ENCODE measurements at regions not wholly inside any gene's neighbourhood (a gene's known extent, or its start where the extent isn't known, plus 50 kb on each side); places are given as distances from the start of the nearest gene placed in this dataset.

- H3K9me3 ChIP-seq (ENCODE audit: control insufficient read depth, insufficient read depth, low read length): peaks cover 3% of the 10 kb centered on the region; the same call in 1 of the 2 replicates
- CTCF ChIA-PET: no interaction called here
- H3K27me3 ChIP-seq (ENCODE audit: control insufficient read depth, insufficient read depth, low read length): peaks cover 16% of the 10 kb centered on the region
- POLR2A ChIA-PET: interaction anchor here (0.7 kb wide), 1 partner anchor 298 kb away, joined by 3 read pairs; no protein-coding TSS in a partner anchor
- H3K4me3 ChIP-seq (ENCODE audit: low read depth, low read length): no peak overlapping the region
- TF ChIP-seq CTCF (IDR thresholded peaks at IDR 0.05; ENCODE audit: low read depth, low read length): no peak
- H3K27ac ChIP-seq (ENCODE audit: low read depth, low read length): no peak overlapping the region
- no peak for DNase-seq (ENCODE audit: low read depth, low spot score)
Observed at GRCh38 chr9:126108240-126108639, 218.4 kb upstream of the MVB12B start.

DNA sequence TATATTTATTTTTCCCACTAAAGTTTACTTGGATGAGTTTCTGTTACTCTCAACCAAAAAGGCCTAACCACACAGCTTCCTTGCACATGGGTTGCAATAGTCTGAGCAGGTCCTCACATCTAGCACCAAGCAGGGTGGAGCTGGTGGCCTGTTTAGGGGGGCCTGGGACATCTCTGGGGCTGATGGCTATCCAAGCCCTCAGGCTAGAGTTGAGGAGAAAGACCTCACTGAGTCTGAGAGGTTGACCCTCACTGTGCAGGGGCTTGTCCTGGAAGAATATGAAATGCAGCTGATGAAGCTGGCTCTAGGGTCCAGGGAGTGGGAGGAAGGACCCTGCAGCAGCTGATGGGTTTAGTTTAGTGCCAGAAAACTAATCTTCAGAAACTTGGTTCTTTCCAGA lies 217.1 kb upstream of the MVB12B start:
- TF ChIP-seq CTCF (IDR thresholded peaks at IDR 0.05; ENCODE audit: low read depth, low read length): no peak

GRCh38 chr9:126111556-126111955 lies 215.1 kb upstream of the MVB12B start:
- no peak overlapping the region for H3K27ac ChIP-seq (ENCODE audit: low read depth, low read length)
- no peak for TF ChIP-seq CTCF (IDR thresholded peaks at IDR 0.05; ENCODE audit: low read depth, low read length)
- ChIA-PET POLR2A (no interaction called here), CTCF (no interaction called here)
- DNase-seq (ENCODE audit: low read depth, low spot score): no peak
- peaks cover 23% of the 10 kb centered on the region for H3K27me3 ChIP-seq (ENCODE audit: control insufficient read depth, insufficient read depth, low read length)
- peaks cover 3% of the 10 kb centered on the region; the same call in 1 of the 2 replicates for H3K9me3 ChIP-seq (ENCODE audit: control insufficient read depth, insufficient read depth, low read length)
- H3K4me3 ChIP-seq (ENCODE audit: low read depth, low read length): no peak overlapping the region

More for the DNA sequence above, 217.1 kb upstream of the MVB12B start:
- Histone ChIP-seq H3K4me3 (ENCODE audit: low read depth, low read length) (no peak overlapping the region), H3K27ac (ENCODE audit: low read depth, low read length) (no peak overlapping the region), H3K27me3 (ENCODE audit: control insufficient read depth, insufficient read depth, low read length) (peaks cover 21% of the 10 kb centered on the region), H3K9me3 (ENCODE audit: control insufficient read depth, insufficient read depth, low read length) (peaks cover 3% of the 10 kb centered on the region; the same call in 1 of the 2 replicates)
- no peak for DNase-seq (ENCODE audit: low read depth, low spot score)
- ChIA-PET CTCF (no interaction called here), POLR2A (no interaction called here)

- DNase-seq (ENCODE audit: low read depth, low spot score): no peak
- Histone ChIP-seq H3K27ac (ENCODE audit: low read depth, low read length) (no peak overlapping the region), H3K4me3 (ENCODE audit: low read depth, low read length) (no peak overlapping the region), H3K9me3 (ENCODE audit: control insufficient read depth, insufficient read depth, low read length) (peaks cover 2% of the 10 kb centered on the region; the same call in 1 of the 2 replicates), H3K27me3 (ENCODE audit: control insufficient read depth, insufficient read depth, low read length) (peaks cover 24% of the 10 kb centered on the region)
- TF ChIP-seq CTCF (IDR thresholded peaks at IDR 0.05; ENCODE audit: low read depth, low read length): no peak
- ChIA-PET POLR2A (no interaction called here), CTCF (no interaction called here)
Observed at GRCh38 chr9:126112135-126112720, 214.4 kb upstream of the MVB12B start.

DNA sequence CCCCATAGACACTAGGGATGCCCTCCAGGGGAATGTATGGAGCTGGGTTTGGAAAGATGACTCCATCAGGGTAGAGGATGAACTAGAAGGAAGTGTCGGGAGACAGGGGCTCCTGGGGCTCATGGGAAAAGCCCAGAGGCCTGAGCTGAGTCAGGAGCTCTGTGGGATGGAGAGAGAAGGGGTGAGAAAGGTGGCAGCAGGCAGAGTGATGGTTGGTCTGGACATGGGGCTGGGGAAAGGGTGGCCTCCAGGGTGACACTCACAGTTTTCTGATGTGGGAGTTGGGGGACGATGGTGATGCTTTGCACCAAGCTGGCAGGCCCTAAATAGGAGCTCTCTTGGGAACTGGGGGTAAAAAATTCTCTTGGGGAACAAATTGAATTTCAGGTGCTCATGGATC lies 213.5 kb upstream of the MVB12B start:
- no peak for DNase-seq (ENCODE audit: low read depth, low spot score)
- Histone ChIP-seq H3K9me3 (ENCODE audit: control insufficient read depth, insufficient read depth, low read length) (no peaks in the 10 kb centered on the region), H3K27ac (ENCODE audit: low read depth, low read length) (no peak overlapping the region), H3K27me3 (ENCODE audit: control insufficient read depth, insufficient read depth, low read length) (peaks cover 23% of the 10 kb centered on the region), H3K4me3 (ENCODE audit: low read depth, low read length) (no peak overlapping the region)
- TF ChIP-seq CTCF (IDR thresholded peaks at IDR 0.05; ENCODE audit: low read depth, low read length): no peak
- CTCF ChIA-PET: no interaction called here
- POLR2A ChIA-PET: no interaction called here

All from AG04450 (cell line).